T-cell (primary cell): ENCODE measurements at regions not wholly inside any gene's neighbourhood (a gene's known extent, or its start where the extent isn't known, plus 50 kb on each side); places are given as distances from the start of the nearest gene placed in this dataset.
"Not testable (repeated sequence)": the region's sequence is repeated elsewhere in the genome, so short reads cannot be mapped to it uniquely, and the experiment has no call there.

Source experiments
- ATAC-seq, 4 experiments: fragments of 200-7000 bp in 3 of 4; fragments of 150-1000 bp in 1 of 4; cut with Tn5 transposase; replicated peaks in 1 of 4; 1 replicate in 3 of 4; 2 replicates in 1 of 4; pipeline ENCODE4 v1.10.0; 2021; ENCODE audit warnings: moderate library complexity in 3 of 4, mild to moderate bottlenecking in 2 of 4, moderate number of reproducible peaks in 1 of 4
- CTCF ChIA-PET, 2 donors: fragments of 300-600 bp; sonication (Branson Sonifier 250); formaldehyde crosslinking; loops; one replicate each; lab custom pipeline; 2022; ENCODE audit warnings: antibody characterized with exemption in 2 of 2; lab: Charles Lee
- POLR2A ChIA-PET, 2 donors: fragments of 300-600 bp; sonication (Branson Sonifier 250); formaldehyde crosslinking; loops; one replicate each; lab custom pipeline; 2022; ENCODE audit warnings: antibody characterized with exemption in 2 of 2; lab: Charles Lee
- DNase-seq, 35 experiments: peaks; one replicate each; pipeline versions ENCODE4 v3.0.0 to v3.0.0-alpha.2; 2013 to 2023
- H3K27ac ChIP-seq: one replicate; pipeline ENCODE4 v1.5.1; 2013; ENCODE audit warnings: low read length
- H3K27me3 ChIP-seq, 2 experiments: replicated peaks in 1 of 2; 1 replicate in 1 of 2; 2 replicates in 1 of 2; pipeline versions ENCODE4 v1.6.1 to v1.7.0; 2013; ENCODE audit warnings: low read length in 1 of 2, mixed read lengths in 1 of 2; ENCODE audit not compliant: control insufficient read depth in 2 of 2, insufficient read depth in 2 of 2; ENCODE audit errors: extremely low read depth in 1 of 2
- H3K36me3 ChIP-seq, 2 donors: 1 replicate in 1 of 2; 2 replicates in 1 of 2; pipeline versions ENCODE4 v1.6.1 to v1.7.0; 2013; ENCODE audit warnings: low read length in 1 of 2; ENCODE audit not compliant: control insufficient read depth in 2 of 2, insufficient read depth in 1 of 2; ENCODE audit errors: extremely low read depth in 1 of 2
- H3K4me1 ChIP-seq, 2 experiments: 1 replicate in 1 of 2; 2 replicates in 1 of 2; pipeline versions ENCODE4 v1.6.1 to v1.7.0; 2013; ENCODE audit warnings: low read length in 2 of 2, mixed read lengths in 1 of 2; ENCODE audit not compliant: insufficient read depth in 2 of 2, control insufficient read depth in 1 of 2; ENCODE audit errors: extremely low read depth in 1 of 2
- H3K4me3 ChIP-seq, 2 donors: 1 replicate in 1 of 2; 2 replicates in 1 of 2; pipeline versions ENCODE4 v1.5.1 to v1.7.0; 2013; ENCODE audit warnings: mild to moderate bottlenecking in 2 of 2, low read length in 1 of 2, moderate library complexity in 1 of 2; ENCODE audit not compliant: control insufficient read depth in 1 of 2; ENCODE audit errors: extremely low read depth in 1 of 2
- H3K9me3 ChIP-seq: 2 replicates; pipeline ENCODE4 v1.7.0; 2013
- H3K27ac Mint-ChIP-seq, 2 donors: one replicate each; pipeline ENCODE4 v1.8.0; 2020 to 2021; ENCODE audit warnings: mild to moderate bottlenecking in 2 of 2, mixed read lengths in 2 of 2
- H3K27me3 Mint-ChIP-seq, 2 donors: one replicate each; pipeline ENCODE4 v1.8.0; 2021 to 2022; ENCODE audit warnings: mixed read lengths in 2 of 2
- H3K36me3 Mint-ChIP-seq: one replicate; pipeline ENCODE4 v1.8.0; 2021; ENCODE audit warnings: mixed read lengths
- H3K4me1 Mint-ChIP-seq, 3 donors: one replicate each; pipeline ENCODE4 v1.8.0; 2020 to 2022; ENCODE audit warnings: mixed read lengths in 3 of 3, mild to moderate bottlenecking in 1 of 3
- H3K4me3 Mint-ChIP-seq, 3 donors: one replicate each; pipeline ENCODE4 v1.8.0; 2020 to 2022; ENCODE audit warnings: mild to moderate bottlenecking in 3 of 3, mixed read lengths in 3 of 3, moderate library complexity in 3 of 3
- H3K9me3 Mint-ChIP-seq, 3 donors: one replicate each; pipeline ENCODE4 v1.8.0; 2020 to 2022; ENCODE audit warnings: mixed read lengths in 3 of 3
- WGBS: methylation state at CpG from one replicate; pipeline ENCODE4 v1.1.5; 2013; ENCODE audit warnings: missing lambda C conversion rate; ENCODE audit not compliant: insufficient coverage; 5-methylcytosine and 5-hydroxymethylcytosine counted together

DNA sequence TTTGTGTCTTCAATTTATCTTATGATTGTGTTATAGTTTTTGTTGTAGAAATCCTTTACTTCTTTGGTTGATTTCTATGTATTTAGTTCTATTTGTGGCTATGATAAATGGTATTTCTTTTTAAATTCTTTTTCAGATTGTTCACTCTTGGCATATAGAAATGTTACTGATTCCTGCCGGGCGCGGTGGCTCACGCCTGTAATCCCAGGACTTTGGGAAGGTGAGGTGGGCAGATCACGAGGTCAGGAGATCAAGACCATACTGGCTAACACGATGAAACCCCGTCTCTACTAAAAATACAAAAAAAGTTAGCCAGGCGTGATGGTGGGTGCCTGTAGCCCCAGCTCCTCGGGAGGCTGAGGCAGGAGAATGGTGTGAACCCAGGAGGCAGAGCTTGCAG, 158.6 kb upstream of the TPTE start:
- H3K36me3 Mint-ChIP-seq, H3K4me1 ChIP-seq, H3K4me1 Mint-ChIP-seq, H3K4me3 Mint-ChIP-seq, H3K4me3 ChIP-seq, H3K27me3 ChIP-seq, CTCF ChIA-PET, H3K36me3 ChIP-seq, DNase-seq, H3K27ac ChIP-seq, H3K27me3 Mint-ChIP-seq, ATAC-seq, POLR2A ChIA-PET, H3K27ac Mint-ChIP-seq: not testable (repeated sequence)
- WGBS = 82% methylated on average over 5 of the region's 9 CpGs
- H3K9me3 ChIP-seq = peaks cover 15% of the 10 kb centered on the region
- H3K9me3 Mint-ChIP-seq = peaks cover 26 to 35% (median 34%) of the 10 kb centered on the region in 3 donors

DNA sequence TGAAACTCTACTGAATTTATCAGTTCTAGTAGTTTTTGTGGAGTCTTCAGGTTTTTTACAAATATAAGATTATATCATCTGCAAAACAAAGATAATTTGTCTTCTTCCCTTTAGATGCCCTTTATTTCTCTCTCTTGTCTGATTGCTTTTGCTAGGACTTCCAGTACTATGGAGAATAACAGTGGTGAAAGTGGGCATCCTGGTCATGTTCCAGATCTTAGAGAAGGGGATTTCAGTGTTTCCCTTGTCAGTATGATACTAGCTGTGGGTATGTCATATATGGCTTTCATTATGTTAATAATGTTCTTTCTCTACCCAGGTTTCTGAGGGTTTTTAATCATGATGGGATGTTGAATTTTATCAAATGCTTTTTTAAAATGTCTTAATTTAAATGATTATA, 158.1 kb upstream of the TPTE start:
- CTCF ChIA-PET = not testable (repeated sequence)

DNA sequence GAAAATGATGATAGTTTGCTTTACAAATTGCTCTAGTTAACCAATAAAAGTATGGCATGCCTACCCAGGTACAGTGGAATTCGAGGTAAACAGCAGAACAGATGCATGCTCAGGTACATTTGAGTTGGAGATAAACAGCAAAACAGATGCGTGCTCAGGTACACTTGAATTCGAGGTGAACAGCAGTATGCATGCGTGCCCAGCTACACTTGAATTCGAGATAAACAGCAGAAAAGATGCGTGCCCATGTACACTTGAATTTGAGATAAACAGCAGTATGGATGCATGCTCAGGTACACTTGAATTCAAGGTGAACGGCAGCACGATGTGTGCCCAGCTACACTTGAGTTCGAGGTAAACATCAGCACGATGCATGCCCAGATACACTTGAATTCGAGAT, 155.2 kb upstream of the TPTE start:
- H3K36me3 Mint-ChIP-seq, ATAC-seq, POLR2A ChIA-PET: not testable (repeated sequence)

More for the DNA sequence above, 158.1 kb upstream of the TPTE start:
- H3K27ac Mint-ChIP-seq, H3K36me3 ChIP-seq, H3K27me3 Mint-ChIP-seq, H3K4me1 Mint-ChIP-seq, POLR2A ChIA-PET, H3K27ac ChIP-seq, DNase-seq, H3K4me1 ChIP-seq, ATAC-seq, H3K4me3 Mint-ChIP-seq, H3K4me3 ChIP-seq, H3K36me3 Mint-ChIP-seq, H3K27me3 ChIP-seq: not testable (repeated sequence)
- H3K9me3 Mint-ChIP-seq = peaks cover 26 to 32% (median 32%) of the 10 kb centered on the region in 3 donors
- H3K9me3 ChIP-seq = peaks cover 15% of the 10 kb centered on the region

DNA sequence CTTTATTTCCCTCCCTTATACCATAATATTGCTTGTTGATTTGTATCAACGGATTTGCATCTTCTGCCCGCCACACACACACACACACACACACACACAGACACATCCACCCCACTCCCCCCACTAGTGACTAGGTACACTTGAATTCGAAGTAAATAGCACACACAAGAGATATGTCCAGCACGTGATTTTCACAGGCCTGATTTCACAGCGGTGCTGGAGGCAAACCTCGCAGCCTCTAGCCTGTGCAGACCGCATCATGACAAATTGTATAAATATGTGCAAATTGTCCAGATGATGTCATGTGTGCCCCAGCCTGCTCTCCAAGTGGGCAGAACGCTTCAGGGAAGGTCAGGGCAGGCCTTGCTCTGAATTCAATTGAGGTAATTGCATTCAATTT, 153.8 kb upstream of the TPTE start:
- ATAC-seq = peak in 3 of 4 experiments; percentile 4 to 10 (median 7)

More for the DNA sequence above, 155.2 kb upstream of the TPTE start:
- H3K4me1 Mint-ChIP-seq, H3K27me3 Mint-ChIP-seq, H3K36me3 ChIP-seq, H3K4me1 ChIP-seq, CTCF ChIA-PET, H3K27ac ChIP-seq, H3K4me3 ChIP-seq, H3K4me3 Mint-ChIP-seq, DNase-seq, H3K27me3 ChIP-seq, H3K27ac Mint-ChIP-seq: not testable (repeated sequence)
- H3K9me3 Mint-ChIP-seq = peaks cover 13 to 21% (median 20%) of the 10 kb centered on the region in 3 donors
- peaks cover 11% of the 10 kb centered on the region for H3K9me3 ChIP-seq
- WGBS = 47% methylated on average over 3 of the region's 11 CpGs

DNA sequence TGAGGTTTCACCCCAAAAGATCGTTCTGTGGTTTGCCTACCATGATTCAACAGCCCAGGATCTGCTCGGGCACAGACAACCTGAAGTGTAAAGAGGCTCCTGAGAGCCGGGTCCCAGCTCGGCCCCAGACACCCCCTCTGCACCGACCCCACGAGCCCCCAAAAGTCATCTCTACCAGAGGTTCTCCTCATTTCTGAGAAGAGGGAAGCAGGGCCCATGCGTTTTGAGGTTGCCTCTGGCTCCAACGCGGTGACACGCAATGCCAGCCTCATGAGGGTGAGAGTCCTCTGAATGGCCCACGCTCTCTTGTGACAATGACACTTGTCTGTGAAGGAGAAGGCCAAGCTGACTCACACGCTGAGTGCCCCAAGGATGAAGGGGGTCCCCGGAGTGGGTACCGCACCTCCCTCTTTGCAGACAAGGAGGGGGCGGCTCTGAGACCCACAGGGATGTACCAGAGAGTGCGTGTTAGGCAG, 153.0 kb upstream of the TPTE start:
- H3K27me3 ChIP-seq, H3K4me1 ChIP-seq, H3K27ac ChIP-seq, H3K9me3 ChIP-seq, POLR2A ChIA-PET, H3K27ac Mint-ChIP-seq, H3K9me3 Mint-ChIP-seq, H3K36me3 Mint-ChIP-seq, H3K36me3 ChIP-seq, H3K4me3 Mint-ChIP-seq, CTCF ChIA-PET, H3K4me3 ChIP-seq, H3K27me3 Mint-ChIP-seq, H3K4me1 Mint-ChIP-seq: not testable (repeated sequence)
- ATAC-seq = peak in 3 of 4 experiments; percentile 18 to 28 (median 26)
- WGBS = 72% methylated on average over 12 of the region's 16 CpGs
- DNase-seq = peak in 1 of 35 experiments; percentile 47

More for the DNA sequence above, 153.8 kb upstream of the TPTE start:
- H3K9me3 Mint-ChIP-seq, H3K4me3 Mint-ChIP-seq, H3K36me3 ChIP-seq, H3K4me1 Mint-ChIP-seq, CTCF ChIA-PET, DNase-seq, H3K27ac ChIP-seq, H3K27me3 Mint-ChIP-seq, H3K27ac Mint-ChIP-seq, POLR2A ChIA-PET, H3K9me3 ChIP-seq, H3K27me3 ChIP-seq, H3K36me3 Mint-ChIP-seq, H3K4me3 ChIP-seq, H3K4me1 ChIP-seq: not testable (repeated sequence)
- 43% methylated on average over 3 of the region's 8 CpGs for WGBS

DNA sequence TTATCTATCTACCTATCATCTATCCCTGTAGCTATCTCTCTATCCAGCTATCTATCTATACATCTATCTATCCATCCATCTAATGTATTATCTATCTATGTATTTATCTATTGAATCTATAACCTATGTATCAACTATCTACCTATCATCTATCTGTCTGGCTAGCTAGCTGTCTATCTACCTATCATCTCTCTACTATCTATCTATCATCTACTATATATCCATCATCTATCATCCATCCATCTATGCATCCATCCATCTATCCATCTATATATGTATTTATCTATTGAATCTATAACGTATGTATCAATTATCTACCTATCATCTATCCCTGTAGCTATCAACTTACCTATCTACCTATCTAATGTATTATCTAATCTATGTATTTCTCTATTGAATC, 152.1 kb upstream of the TPTE start:
- H3K36me3 Mint-ChIP-seq, H3K27ac Mint-ChIP-seq, H3K27me3 ChIP-seq, H3K36me3 ChIP-seq, ATAC-seq, H3K4me1 Mint-ChIP-seq, CTCF ChIA-PET, H3K9me3 Mint-ChIP-seq, H3K4me3 Mint-ChIP-seq, H3K4me3 ChIP-seq, H3K27me3 Mint-ChIP-seq, H3K4me1 ChIP-seq, H3K9me3 ChIP-seq, H3K27ac ChIP-seq, POLR2A ChIA-PET, DNase-seq: not testable (repeated sequence)
- no CpG with 5 or more reads among the region's 1 CpG for WGBS

DNA sequence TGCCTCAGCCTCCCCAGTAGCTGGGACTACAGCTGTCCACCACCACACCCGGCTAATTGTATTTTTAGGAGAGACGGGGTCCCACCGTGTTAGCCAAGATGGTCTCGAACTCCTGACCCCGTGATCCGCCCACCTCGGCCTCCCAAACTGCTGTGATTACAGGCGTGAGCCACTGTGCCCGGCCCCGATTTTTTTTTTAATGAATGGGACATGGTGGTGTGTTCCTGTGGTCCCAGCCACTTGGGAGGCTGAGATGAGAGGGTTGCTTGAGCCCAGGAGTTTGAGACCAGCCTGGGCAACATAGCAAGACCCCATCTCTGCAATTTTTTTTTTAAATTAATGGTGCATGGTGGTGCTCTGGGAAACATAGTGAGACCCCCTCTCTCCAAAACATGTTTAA, 143.6 kb upstream of the TPTE start:
- ATAC-seq, H3K36me3 ChIP-seq, H3K27ac ChIP-seq, POLR2A ChIA-PET, H3K4me3 ChIP-seq, H3K27me3 ChIP-seq, H3K4me1 Mint-ChIP-seq, H3K9me3 ChIP-seq, H3K36me3 Mint-ChIP-seq, H3K27me3 Mint-ChIP-seq, H3K4me1 ChIP-seq, DNase-seq, CTCF ChIA-PET, H3K27ac Mint-ChIP-seq, H3K4me3 Mint-ChIP-seq: not testable (repeated sequence)
- H3K9me3 Mint-ChIP-seq = peaks cover 8 to 18% (median 8%) of the 10 kb centered on the region in 3 donors
- WGBS = 83% methylated on average over 10 of the region's 10 CpGs
